K562 (cell line): ENCODE measurements at regions not wholly inside any gene's neighbourhood (a gene's known extent, or its start where the extent isn't known, plus 50 kb on each side); places are given as distances from the start of the nearest gene placed in this dataset.

Experiments used
- ATAC-seq: fragments of 200-7000 bp; cut with Tn5 transposase; 3 replicates; pipeline ENCODE4 v1.9.1; 2020; ENCODE audit warnings: moderate library complexity
- BruUV-seq: library from RNA; stranded (reverse); fragments of 400-500 nt; replicated peaks from 2 replicates; lab custom pipeline; 2021; lab: Mats Ljungman, UMichigan
- CTCF ChIA-PET: fragments of 300-600 bp; formaldehyde crosslinking; extraction: SDS; loops from one replicate; lab custom pipeline; 2021; ENCODE audit warnings: low intra/inter-chr PET ratio; lab: Yijun Ruan, JAX
- POLR2A ChIA-PET: fragments of 300-600, 350-650 bp; sonication (Branson Sonifier 250); formaldehyde crosslinking; extraction: SDS; loops from one replicate; lab custom pipeline; 2021; ENCODE audit warnings: antibody characterized with exemption, inconsistent platforms; lab: Yijun Ruan, JAX
- DNase-seq, 4 experiments: peaks; one replicate each; pipeline versions ENCODE4 v3.0.0 to v3.0.0-alpha.2; 2011 to 2018; ENCODE audit warnings: low spot score in 3 of 4, mixed read lengths in 3 of 4; ENCODE audit errors: extremely low read depth in 1 of 4
- FAIRE-seq: peaks from 2 replicates; lab custom pipeline; 2011; peaks lifted over from hg19 to GRCh38; lab: Jason Lieb, UNC
- H2AFZ ChIP-seq: 2 replicates; pipeline ENCODE4 v1.6.0; 2011; ENCODE audit warnings: low read depth, low read length, control low read depth, inconsistent platforms
- H3K27ac ChIP-seq: fragments of 200-600 bp; 3 replicates; pipeline ENCODE4 v1.8.0; 2011; ENCODE audit warnings: low read depth, mild to moderate bottlenecking, control low read depth, inconsistent platforms, low read length, moderate library complexity, mixed read lengths; ENCODE audit errors: extremely low read depth
- H3K27me3 ChIP-seq, 2 experiments: fragments of 300-600 bp in 1 of 2; 2 replicates in 1 of 2; 3 replicates in 1 of 2; pipeline versions ENCODE4 v1.6.0 to v1.8.0; 2011; ENCODE audit warnings: inconsistent platforms in 2 of 2, low read length in 2 of 2, mild to moderate bottlenecking in 1 of 2, mixed read lengths in 1 of 2, moderate library complexity in 1 of 2; ENCODE audit not compliant: control insufficient read depth in 2 of 2, insufficient read depth in 2 of 2
- H3K36me3 ChIP-seq: fragments of 300-600 bp; 3 replicates; pipeline ENCODE4 v1.8.0; 2011; ENCODE audit warnings: mild to moderate bottlenecking, low read length, inconsistent platforms; ENCODE audit not compliant: control insufficient read depth, insufficient read depth
- H3K4me1 ChIP-seq, 2 experiments: fragments of 200-600 bp in 1 of 2; replicated peaks in 1 of 2; 2 replicates in 1 of 2; 3 replicates in 1 of 2; pipeline versions ENCODE4 v1.5.1 to v1.8.0; 2011; ENCODE audit warnings: inconsistent platforms in 2 of 2, low read length in 2 of 2, mild to moderate bottlenecking in 1 of 2, mixed read lengths in 1 of 2, moderate library complexity in 1 of 2; ENCODE audit not compliant: control insufficient read depth in 2 of 2, insufficient read depth in 2 of 2
- H3K4me2 ChIP-seq: 2 replicates; pipeline ENCODE4 v1.6.1; 2011; ENCODE audit warnings: low read length, control low read depth, inconsistent platforms, mixed read lengths; ENCODE audit not compliant: insufficient read depth
- H3K4me3 ChIP-seq: fragments of 200-600 bp; sonication (generic), shearing (Covaris generic); 2 replicates; pipeline ENCODE4 v1.5.1; 2016; ENCODE audit warnings: control low read depth, inconsistent platforms
- H3K79me2 ChIP-seq: fragments of 200-600 bp; 3 replicates; pipeline ENCODE4 v1.8.0; 2011; ENCODE audit warnings: low read length, inconsistent platforms; ENCODE audit not compliant: control insufficient read depth, insufficient read depth
- H3K9ac ChIP-seq, 2 experiments: 2 replicates each; pipeline versions ENCODE4 v1.6.0 to v1.6.1; 2011; ENCODE audit warnings: low read depth in 2 of 2, low read length in 2 of 2, control low read depth in 1 of 2, inconsistent platforms in 1 of 2, mild to moderate bottlenecking in 1 of 2, mixed read lengths in 1 of 2; ENCODE audit not compliant: insufficient read depth in 1 of 2
- H3K9me1 ChIP-seq: one replicate; pipeline ENCODE4 v1.6.0; 2011; ENCODE audit warnings: inconsistent platforms, mild to moderate bottlenecking, low read length, moderate library complexity; ENCODE audit not compliant: control insufficient read depth, insufficient read depth
- H3K9me3 ChIP-seq: replicated peaks from 2 replicates; pipeline ENCODE4 v1.5.1; 2011; ENCODE audit warnings: low read depth, low read length, inconsistent platforms; ENCODE audit not compliant: control insufficient read depth, insufficient read depth
- H4K20me1 ChIP-seq: replicated peaks from 2 replicates; pipeline ENCODE4 v1.6.1; 2011; ENCODE audit warnings: low read length, inconsistent platforms, mixed read lengths; ENCODE audit not compliant: control insufficient read depth, insufficient read depth
- ASH1L ChIP-seq: fragments of 450-650 bp; IDR thresholded peaks from 2 replicates; pipeline ENCODE4 v1.6.1; 2018; ENCODE audit warnings: borderline replicate concordance, mild to moderate bottlenecking, low read depth; ENCODE audit not compliant: partially characterized antibody
- CAMTA2 ChIP-seq: fragments of 250-450 bp; sonication (Bioruptor Pico); conservative IDR thresholded peaks from 2 replicates; pipeline ENCODE4 v1.5.1; 2022
- FOXM1 ChIP-seq, 2 experiments: fragments of 450-650 bp in 1 of 2; sonication (generic) in 1 of 2; formaldehyde crosslinking in 1 of 2; IDR thresholded peaks; 2 replicates each; pipeline versions ENCODE4 v1.6.1 to v1.9.0; 2017 to 2022; ENCODE audit warnings: low read depth in 2 of 2, mild to moderate bottlenecking in 2 of 2, missing genetic modification reagents in 1 of 2, moderate library complexity in 1 of 2
- NFYB ChIP-seq: IDR thresholded peaks from 2 replicates; pipeline ENCODE4 v1.6.1; 2011; ENCODE audit warnings: mild to moderate bottlenecking, moderate library complexity; ENCODE audit not compliant: insufficient read length; ENCODE audit errors: extremely low read depth
- SETDB1 ChIP-seq: IDR thresholded peaks from one replicate; pipeline ENCODE4 v1.6.1; 2012; ENCODE audit warnings: low read length, control low read depth, inconsistent platforms
- SMARCE1 ChIP-seq: fragments of 450-650 bp; IDR thresholded peaks from 2 replicates; pipeline ENCODE4 v1.7.1; 2016; ENCODE audit warnings: mild to moderate bottlenecking
- U2AF2 ChIP-seq: fragments of 200-400 bp; formaldehyde crosslinking; optimal IDR thresholded peaks from 2 replicates; pipeline ENCODE3; 2017; ENCODE audit warnings: low read depth, mild to moderate bottlenecking, low read length
- ZFP36 ChIP-seq: fragments of 150-350 bp; IDR thresholded peaks from 2 replicates; pipeline ENCODE4 v1.6.1; 2018; ENCODE audit warnings: low read length, low read depth; ENCODE audit not compliant: partially characterized antibody
- ZNF133 ChIP-seq: fragments of 250-450 bp; sonication (Bioruptor Pico); IDR thresholded peaks from 2 replicates; pipeline ENCODE4 v1.4.0; 2020; ENCODE audit warnings: mild to moderate bottlenecking
- ZNF518B ChIP-seq: fragments of 250-450 bp; sonication (Bioruptor Pico); IDR thresholded peaks from 2 replicates; pipeline ENCODE4 v1.5.0; 2021; ENCODE audit warnings: mild to moderate bottlenecking, moderate library complexity
- WGBS: fragments of 100-300 bp; shearing (Covaris generic); methylation state at CpG from one replicate; pipeline ENCODE4 v1.1.6; 2016; ENCODE audit warnings: low coverage, mixed read lengths; ENCODE audit not compliant: insufficient coverage; ENCODE audit errors: missing lambda C conversion rate; 5-methylcytosine and 5-hydroxymethylcytosine counted together
- in situ Hi-C: fragments of 300-500 bp; cut with MboI; formaldehyde crosslinking; loops from 4 replicates; pipeline ENCODE4 v1.15.0; 2018; ENCODE audit warnings: inconsistent platforms, mixed read lengths
- intact Hi-C: fragments of 100-400 bp; cut with micrococcal nuclease; formaldehyde crosslinking; loops from 2 replicates; pipeline ENCODE4 v1.14.2; 2022

GRCh38 chr1:209029737-209030136, 553.8 kb upstream of the CAMK1G start:
- no peak for ATAC-seq
- Histone ChIP-seq H3K9me1 (no peaks in the 10 kb centered on the region), H3K4me1 (no peaks in the 10 kb centered on the region), H3K9me3 (no peaks in the 10 kb centered on the region), H3K79me2 (no peaks in the 10 kb centered on the region), H3K27ac (no peak overlapping the region)
- BruUV-seq = no TSS peak
- CTCF ChIA-PET = no interaction called here
- no peak for TF ChIP-seq CAMTA2
- no peak for TF ChIP-seq NFYB
- no peak for TF ChIP-seq SMARCE1
- no peak for TF ChIP-seq ASH1L
- no peak for TF ChIP-seq ZNF133 (CRISPR knock-in tag)
- TF ChIP-seq ZFP36 = no peak
- TF ChIP-seq U2AF2 = no peak
- no peak for TF ChIP-seq FOXM1 (IDR thresholded peaks at IDR 0.05; ENCODE audit: low read depth)
- TF ChIP-seq FOXM1 (CRISPR knock-in tag; IDR thresholded peaks at IDR 0.05; ENCODE audit: low read depth) = no peak
- no peak for TF ChIP-seq SETDB1
- no peak for TF ChIP-seq ZNF518B (CRISPR knock-in tag)
- TF ChIP-seq, all 486 proteins: peak for 0
- Histone ChIP-seq H2AFZ (no peak overlapping the region), H4K20me1 (no peaks in the 10 kb centered on the region), H3K9ac (no peak overlapping the region), H3K4me2 (no peak overlapping the region), H3K4me3 (no peak overlapping the region), H3K36me3 (no peaks in the 10 kb centered on the region), H3K27me3 (no peaks in the 10 kb centered on the region)
- WGBS = 0% methylated on average over 1 of the region's 1 CpG
- in situ Hi-C loops (no loop called here), intact Hi-C loops (no loop called here)
- no peak for DNase-seq
- POLR2A ChIA-PET = no interaction called here
- FAIRE-seq = no peak
